ENCODE measurements at regions not wholly inside any gene's neighbourhood (a gene's known extent, or its start where the extent isn't known, plus 50 kb on each side); places are given as distances from the start of the nearest gene placed in this dataset.

DNA sequence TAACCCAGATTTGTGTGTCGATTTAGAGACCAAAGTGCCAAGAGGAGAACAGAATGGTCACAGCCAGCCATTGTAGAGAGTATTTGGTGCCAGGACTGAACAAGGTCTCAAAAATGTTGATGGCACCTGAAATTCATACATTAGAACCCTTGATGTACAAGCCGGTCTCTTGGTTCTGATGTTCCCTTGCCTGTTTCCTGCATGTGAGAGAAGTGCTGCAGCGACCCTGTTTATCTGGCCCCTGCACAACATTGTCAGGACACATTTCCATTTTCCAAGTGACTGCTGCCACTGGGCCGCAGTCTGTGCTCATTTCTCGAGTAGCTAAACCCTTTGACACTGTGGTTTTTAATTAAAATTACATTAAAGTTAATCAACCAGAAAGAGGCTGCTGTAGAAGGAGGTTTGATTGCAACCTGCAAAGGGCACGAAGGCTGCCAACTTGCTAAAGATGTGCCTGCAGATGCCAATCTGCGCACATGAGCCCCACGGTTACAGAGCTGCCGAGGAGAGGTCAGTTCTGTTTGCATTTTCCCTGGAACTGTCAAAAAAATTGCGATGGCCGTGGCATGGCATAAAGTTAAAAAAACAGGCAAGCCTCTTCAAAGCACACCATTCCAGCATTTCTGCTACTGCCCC lies 136.4 kb upstream of the CMC1 start:
- intact Hi-C loops (cut with micrococcal nuclease; ENCODE audit: unreplicated experiment) = no loop called here
- no peak for ATAC-seq
- DNase-seq (ENCODE audit: low read depth, low spot score) = no peak
- no peaks in the 10 kb centered on the region for H3K36me3 ChIP-seq (ENCODE audit: control insufficient read depth, insufficient read depth, low read length)
- H3K9me3 ChIP-seq (ENCODE audit: control insufficient read depth, insufficient read depth, low read depth, low read length) = no peaks in the 10 kb centered on the region
- TF ChIP-seq POLR2AphosphoS5 (IDR thresholded peaks at IDR 0.05; ENCODE audit: low read depth, low read length) = no peak
- no peak for TF ChIP-seq TCF7L2 (IDR thresholded peaks at IDR 0.05; ENCODE audit: low read depth, low read length)
- no TSS peak for BruUV-seq (replicated peaks)
- in situ Hi-C loops (cut with HindIII; ENCODE audit: low pct_unique_long_range_greater_than_20kb, low sequenced_read_pairs) = no loop called here
- H3K4me3 ChIP-seq (ENCODE audit: low read depth in 2 of 2, low read length in 2 of 2) = no peak overlapping the region
- ChIA-PET CTCF (no interaction called here), POLR2A (no interaction called here)
- no peaks in the 10 kb centered on the region for H3K4me1 ChIP-seq (ENCODE audit: control insufficient read depth, insufficient read depth, low read length)
- H3K27ac ChIP-seq (ENCODE audit: low read length) = no peak overlapping the region
- H3K27me3 ChIP-seq (ENCODE audit: control insufficient read depth, insufficient read depth, low read length) = no peaks in the 10 kb centered on the region

DNA sequence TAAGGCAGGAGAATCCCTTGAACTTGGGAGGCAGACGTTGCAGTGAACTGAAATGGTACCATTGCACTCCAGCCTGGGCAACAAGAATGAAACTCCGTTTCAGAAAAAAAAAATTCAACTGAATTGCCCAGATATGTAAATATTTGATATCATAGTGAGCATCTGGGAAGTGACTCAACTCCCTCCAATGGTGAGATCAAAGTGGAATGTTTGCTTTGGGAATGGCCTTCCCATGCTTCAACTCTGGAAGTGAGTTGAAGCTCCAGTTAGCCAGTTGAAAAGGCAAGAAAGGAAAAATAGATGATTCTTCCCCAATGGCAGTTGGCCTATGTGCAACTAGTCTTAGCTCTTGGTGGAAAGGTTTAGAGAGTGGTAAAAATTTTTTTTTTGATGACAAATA lies 131.6 kb upstream of the CMC1 start:
- Histone ChIP-seq H3K27me3 (ENCODE audit: control insufficient read depth, insufficient read depth, low read length) (no peaks in the 10 kb centered on the region), H3K36me3 (ENCODE audit: control insufficient read depth, insufficient read depth, low read length) (no peaks in the 10 kb centered on the region), H3K9me3 (ENCODE audit: control insufficient read depth, insufficient read depth, low read depth, low read length) (no peaks in the 10 kb centered on the region), H3K4me3 (ENCODE audit: low read depth in 2 of 2, low read length in 2 of 2) (no peak overlapping the region), H3K4me1 (ENCODE audit: control insufficient read depth, insufficient read depth, low read length) (no peaks in the 10 kb centered on the region), H3K27ac (ENCODE audit: low read length) (no peak overlapping the region)
- intact Hi-C loops (cut with micrococcal nuclease; ENCODE audit: unreplicated experiment) = no loop called here
- no TSS peak for BruUV-seq (replicated peaks)
- ATAC-seq (no peak), DNase-seq (ENCODE audit: low read depth, low spot score) (no peak)
- ChIA-PET CTCF (interaction anchor here (0.6 kb wide), 1 partner anchor 801 kb away, joined by 3 read pairs; no protein-coding TSS in a partner anchor), POLR2A (no interaction called here)
- TF ChIP-seq, protein P1, sequence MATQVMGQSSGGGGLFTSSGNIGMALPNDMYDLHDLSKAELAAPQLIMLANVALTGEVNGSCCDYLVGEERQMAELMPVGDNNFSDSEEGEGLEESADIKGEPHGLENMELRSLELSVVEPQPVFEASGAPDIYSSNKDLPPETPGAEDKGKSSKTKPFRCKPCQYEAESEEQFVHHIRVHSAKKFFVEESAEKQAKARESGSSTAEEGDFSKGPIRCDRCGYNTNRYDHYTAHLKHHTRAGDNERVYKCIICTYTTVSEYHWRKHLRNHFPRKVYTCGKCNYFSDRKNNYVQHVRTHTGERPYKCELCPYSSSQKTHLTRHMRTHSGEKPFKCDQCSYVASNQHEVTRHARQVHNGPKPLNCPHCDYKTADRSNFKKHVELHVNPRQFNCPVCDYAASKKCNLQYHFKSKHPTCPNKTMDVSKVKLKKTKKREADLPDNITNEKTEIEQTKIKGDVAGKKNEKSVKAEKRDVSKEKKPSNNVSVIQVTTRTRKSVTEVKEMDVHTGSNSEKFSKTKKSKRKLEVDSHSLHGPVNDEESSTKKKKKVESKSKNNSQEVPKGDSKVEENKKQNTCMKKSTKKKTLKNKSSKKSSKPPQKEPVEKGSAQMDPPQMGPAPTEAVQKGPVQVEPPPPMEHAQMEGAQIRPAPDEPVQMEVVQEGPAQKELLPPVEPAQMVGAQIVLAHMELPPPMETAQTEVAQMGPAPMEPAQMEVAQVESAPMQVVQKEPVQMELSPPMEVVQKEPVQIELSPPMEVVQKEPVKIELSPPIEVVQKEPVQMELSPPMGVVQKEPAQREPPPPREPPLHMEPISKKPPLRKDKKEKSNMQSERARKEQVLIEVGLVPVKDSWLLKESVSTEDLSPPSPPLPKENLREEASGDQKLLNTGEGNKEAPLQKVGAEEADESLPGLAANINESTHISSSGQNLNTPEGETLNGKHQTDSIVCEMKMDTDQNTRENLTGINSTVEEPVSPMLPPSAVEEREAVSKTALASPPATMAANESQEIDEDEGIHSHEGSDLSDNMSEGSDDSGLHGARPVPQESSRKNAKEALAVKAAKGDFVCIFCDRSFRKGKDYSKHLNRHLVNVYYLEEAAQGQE (IDR thresholded peaks at IDR 0.05; ENCODE audit: insufficient read depth in 1 of 2, low read depth in 2 of 2, low read length in 1 of 2) = no peak
- TF ChIP-seq POLR2AphosphoS5 (IDR thresholded peaks at IDR 0.05; ENCODE audit: low read depth, low read length) (no peak), SIN3A (IDR thresholded peaks at IDR 0.05; ENCODE audit: borderline replicate concordance, insufficient read depth, low read depth, low read length) (no peak), TCF7L2 (IDR thresholded peaks at IDR 0.05; ENCODE audit: low read depth, low read length) (no peak)
- TF ChIP-seq, protein P2, sequence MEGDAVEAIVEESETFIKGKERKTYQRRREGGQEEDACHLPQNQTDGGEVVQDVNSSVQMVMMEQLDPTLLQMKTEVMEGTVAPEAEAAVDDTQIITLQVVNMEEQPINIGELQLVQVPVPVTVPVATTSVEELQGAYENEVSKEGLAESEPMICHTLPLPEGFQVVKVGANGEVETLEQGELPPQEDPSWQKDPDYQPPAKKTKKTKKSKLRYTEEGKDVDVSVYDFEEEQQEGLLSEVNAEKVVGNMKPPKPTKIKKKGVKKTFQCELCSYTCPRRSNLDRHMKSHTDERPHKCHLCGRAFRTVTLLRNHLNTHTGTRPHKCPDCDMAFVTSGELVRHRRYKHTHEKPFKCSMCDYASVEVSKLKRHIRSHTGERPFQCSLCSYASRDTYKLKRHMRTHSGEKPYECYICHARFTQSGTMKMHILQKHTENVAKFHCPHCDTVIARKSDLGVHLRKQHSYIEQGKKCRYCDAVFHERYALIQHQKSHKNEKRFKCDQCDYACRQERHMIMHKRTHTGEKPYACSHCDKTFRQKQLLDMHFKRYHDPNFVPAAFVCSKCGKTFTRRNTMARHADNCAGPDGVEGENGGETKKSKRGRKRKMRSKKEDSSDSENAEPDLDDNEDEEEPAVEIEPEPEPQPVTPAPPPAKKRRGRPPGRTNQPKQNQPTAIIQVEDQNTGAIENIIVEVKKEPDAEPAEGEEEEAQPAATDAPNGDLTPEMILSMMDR (IDR thresholded peaks at IDR 0.05) = no peak
- in situ Hi-C loops (cut with HindIII; ENCODE audit: low pct_unique_long_range_greater_than_20kb, low sequenced_read_pairs) = no loop called here

DNA sequence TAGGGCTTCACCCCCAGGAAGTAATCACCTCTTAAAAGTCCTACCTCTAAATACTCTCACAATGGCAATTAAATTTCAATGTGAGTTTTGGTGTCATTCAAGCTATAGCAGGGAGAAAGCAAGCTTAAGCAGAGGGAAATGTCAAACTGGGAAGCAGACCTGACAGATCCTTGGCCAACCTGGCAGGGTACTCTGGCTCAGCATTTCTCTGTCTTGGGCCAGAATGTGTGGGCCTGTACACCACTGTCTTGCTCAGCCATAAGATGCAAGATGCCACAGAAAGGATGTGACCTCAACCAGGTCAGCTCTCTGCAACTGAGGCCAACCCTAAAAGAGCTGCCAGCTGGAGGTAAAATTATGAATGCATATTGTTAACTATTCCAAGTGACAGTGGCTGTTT lies 130.6 kb upstream of the CMC1 start:
- no TSS peak for BruUV-seq (replicated peaks)
- TF ChIP-seq SIN3A (IDR thresholded peaks at IDR 0.05; ENCODE audit: borderline replicate concordance, insufficient read depth, low read depth, low read length) = no peak
- no peak for TF ChIP-seq TCF7L2 (IDR thresholded peaks at IDR 0.05; ENCODE audit: low read depth, low read length)
- TF ChIP-seq, protein P2 (IDR thresholded peaks at IDR 0.05) = no peak
- TF ChIP-seq, protein P1 (IDR thresholded peaks at IDR 0.05; ENCODE audit: insufficient read depth in 1 of 2, low read depth in 2 of 2, low read length in 1 of 2) = no peak
- no peak for TF ChIP-seq POLR2AphosphoS5 (IDR thresholded peaks at IDR 0.05; ENCODE audit: low read depth, low read length)
- intact Hi-C loops (cut with micrococcal nuclease; ENCODE audit: unreplicated experiment) = no loop called here

More for the DNA sequence above, 130.6 kb upstream of the CMC1 start:
- ATAC-seq (no peak), DNase-seq (ENCODE audit: low read depth, low spot score) (no peak)
- POLR2A ChIA-PET = no interaction called here
- in situ Hi-C loops (cut with HindIII; ENCODE audit: low pct_unique_long_range_greater_than_20kb, low sequenced_read_pairs) = no loop called here
- H3K36me3 ChIP-seq (ENCODE audit: control insufficient read depth, insufficient read depth, low read length) = no peaks in the 10 kb centered on the region
- H3K27ac ChIP-seq (ENCODE audit: low read length) = no peak overlapping the region
- CTCF ChIA-PET = no interaction called here
- no peaks in the 10 kb centered on the region for H3K27me3 ChIP-seq (ENCODE audit: control insufficient read depth, insufficient read depth, low read length)
- H3K9me3 ChIP-seq (ENCODE audit: control insufficient read depth, insufficient read depth, low read depth, low read length) = no peaks in the 10 kb centered on the region
- H3K4me3 ChIP-seq (ENCODE audit: low read depth in 2 of 2, low read length in 2 of 2) = no peak overlapping the region
- no peaks in the 10 kb centered on the region for H3K4me1 ChIP-seq (ENCODE audit: control insufficient read depth, insufficient read depth, low read length)
